IMR-90 (cell line): ENCODE measurements at regions not wholly inside any gene's neighbourhood (a gene's known extent, or its start where the extent isn't known, plus 50 kb on each side); places are given as distances from the start of the nearest gene placed in this dataset.

Source experiments
- ATAC-seq: fragments of 200-7000 bp; cut with Tn5 transposase; 2 replicates; pipeline ENCODE4 v1.9.1; 2020; ENCODE audit warnings: low read depth, mild to moderate bottlenecking, moderate library complexity
- BruUV-seq: library from RNA; stranded (reverse); fragments of 400-500 nt; replicated peaks from 2 replicates; lab custom pipeline; 2021; lab: Mats Ljungman, UMichigan
- CTCF ChIA-PET: fragments of 300-600 bp; formaldehyde crosslinking; extraction: SDS; loops from one replicate; lab custom pipeline; 2021; ENCODE audit warnings: antibody characterized with exemption; lab: Yijun Ruan, JAX
- POLR2A ChIA-PET: fragments of 300-600 bp; sonication (Branson Sonifier 250); formaldehyde crosslinking; loops from one replicate; lab custom pipeline; 2022; ENCODE audit warnings: antibody characterized with exemption; ENCODE audit not compliant: unreplicated experiment; lab: Charles Lee
- DNase-seq: peaks from one replicate; pipeline ENCODE4 v3.0.0; 2013
- H2AFZ ChIP-seq: replicated peaks from 2 replicates; pipeline ENCODE3; 2013; ENCODE audit warnings: low read length, mild to moderate bottlenecking; ENCODE audit not compliant: poor library complexity
- H2AK5ac ChIP-seq: 2 replicates; pipeline ENCODE4 v1.6.1; 2013; ENCODE audit warnings: low read depth, low read length, inconsistent platforms
- H2AK9ac ChIP-seq: replicated peaks from 2 replicates; pipeline ENCODE3; 2013; ENCODE audit warnings: mild to moderate bottlenecking, low read depth, low read length, moderate library complexity; ENCODE audit not compliant: poor library complexity
- H2BK120ac ChIP-seq: 2 replicates; pipeline ENCODE4 v1.6.1; 2013; ENCODE audit warnings: low read depth, low read length, inconsistent platforms
- H2BK15ac ChIP-seq: 3 replicates; pipeline ENCODE4 v1.6.1; 2013; ENCODE audit warnings: low read depth, low read length, inconsistent platforms
- H2BK20ac ChIP-seq: 2 replicates; pipeline ENCODE4 v1.6.1; 2013; ENCODE audit warnings: low read depth, mild to moderate bottlenecking, inconsistent platforms, low read length, moderate library complexity
- H2BK5ac ChIP-seq: 2 replicates; pipeline ENCODE4 v1.6.1; 2013; ENCODE audit warnings: mild to moderate bottlenecking, low read depth, low read length, inconsistent platforms; ENCODE audit not compliant: poor library complexity, severe bottlenecking
- H3K14ac ChIP-seq: replicated peaks from 2 replicates; pipeline ENCODE4 v1.6.1; 2013; ENCODE audit warnings: low read depth, low read length, inconsistent platforms
- H3K18ac ChIP-seq: 2 replicates; pipeline ENCODE4 v1.6.1; 2013; ENCODE audit warnings: low read depth, low read length, control low read depth
- H3K23ac ChIP-seq: 2 replicates; pipeline ENCODE4 v1.6.1; 2013; ENCODE audit warnings: low read depth, low read length, inconsistent platforms
- H3K27ac ChIP-seq: 2 replicates; pipeline ENCODE4 v1.5.1; 2013; ENCODE audit warnings: mild to moderate bottlenecking, control low read depth, low read length; ENCODE audit not compliant: insufficient read depth
- H3K27me3 ChIP-seq: 2 replicates; pipeline ENCODE4 v1.6.1; 2013; ENCODE audit warnings: low read length; ENCODE audit not compliant: control insufficient read depth, insufficient read depth
- H3K36me3 ChIP-seq: 2 replicates; pipeline ENCODE4 v1.6.1; 2013; ENCODE audit warnings: low read length, mixed read lengths; ENCODE audit not compliant: control insufficient read depth, insufficient read depth
- H3K4ac ChIP-seq: 2 replicates; pipeline ENCODE4 v1.6.1; 2013; ENCODE audit warnings: low read depth, low read length, inconsistent platforms
- H3K4me1 ChIP-seq: 2 replicates; pipeline ENCODE4 v1.6.1; 2013; ENCODE audit warnings: low read length, mixed read lengths; ENCODE audit not compliant: control insufficient read depth, insufficient read depth
- H3K4me2 ChIP-seq: 2 replicates; pipeline ENCODE4 v1.6.1; 2013; ENCODE audit warnings: low read depth, mild to moderate bottlenecking, control low read depth, low read length, moderate library complexity
- H3K4me3 ChIP-seq: 2 replicates; pipeline ENCODE4 v1.5.1; 2013; ENCODE audit warnings: low read depth, mild to moderate bottlenecking, control low read depth, low read length, moderate library complexity; ENCODE audit not compliant: insufficient read depth
- H3K56ac ChIP-seq: 2 replicates; pipeline ENCODE4 v1.6.1; 2013; ENCODE audit warnings: low read length, inconsistent platforms; ENCODE audit not compliant: insufficient read depth; ENCODE audit errors: extremely low read depth
- H3K79me1 ChIP-seq, 2 experiments: 2 replicates each; pipeline ENCODE4 v1.6.1; 2013; ENCODE audit warnings: low read length in 2 of 2, inconsistent platforms in 1 of 2, low read depth in 1 of 2
- H3K9ac ChIP-seq: 2 replicates; pipeline ENCODE4 v1.6.1; 2013; ENCODE audit warnings: low read depth, low read length, control low read depth
- H3K9me1 ChIP-seq: 2 replicates; pipeline ENCODE4 v1.6.1; 2013; ENCODE audit warnings: low read length, inconsistent platforms; ENCODE audit not compliant: insufficient read depth
- H3K9me3 ChIP-seq: 2 replicates; pipeline ENCODE4 v1.6.1; 2013; ENCODE audit warnings: low read length; ENCODE audit not compliant: control insufficient read depth, insufficient read depth
- H4K20me1 ChIP-seq: 2 replicates; pipeline ENCODE4 v1.6.1; 2013; ENCODE audit warnings: low read length, inconsistent platforms; ENCODE audit not compliant: insufficient read depth
- H4K5ac ChIP-seq: 2 replicates; pipeline ENCODE4 v1.6.1; 2013; ENCODE audit warnings: mild to moderate bottlenecking, low read depth, low read length, control low read depth
- H4K8ac ChIP-seq, 2 experiments: 2 replicates each; pipeline ENCODE4 v1.6.1; 2013; ENCODE audit warnings: low read depth in 2 of 2, low read length in 2 of 2, control low read depth in 1 of 2, inconsistent platforms in 1 of 2
- H4K91ac ChIP-seq: 2 replicates; pipeline ENCODE4 v1.6.1; 2013; ENCODE audit warnings: low read depth, low read length, inconsistent platforms; ENCODE audit not compliant: insufficient read depth
- BHLHE40 ChIP-seq: fragments of 150-350 bp; IDR thresholded peaks from 2 replicates; pipeline ENCODE4 v1.6.1; 2016; ENCODE audit warnings: mild to moderate bottlenecking, low read depth, low read length
- CEBPB ChIP-seq: IDR thresholded peaks from 2 replicates; pipeline ENCODE4 v1.6.1; 2012; ENCODE audit warnings: low read depth, low read length, improper control_type of control experiment
- CHD1 ChIP-seq: IDR thresholded peaks from 2 replicates; pipeline ENCODE4 v1.6.1; 2012; ENCODE audit warnings: low read depth, low read length, improper control_type of control experiment
- ELK1 ChIP-seq: fragments of 150-350 bp; IDR thresholded peaks from 2 replicates; pipeline ENCODE4 v1.6.1; 2016; ENCODE audit warnings: low read depth, mild to moderate bottlenecking, low read length, moderate library complexity, borderline replicate concordance
- FOS ChIP-seq: fragments of 150-350 bp; IDR thresholded peaks from 2 replicates; pipeline ENCODE4 v1.6.1; 2016; ENCODE audit warnings: low read depth, low read length
- MAFK ChIP-seq: IDR thresholded peaks from 2 replicates; pipeline ENCODE4 v1.6.1; 2012; ENCODE audit warnings: low read depth, low read length, improper control_type of control experiment
- MAZ ChIP-seq: IDR thresholded peaks from 2 replicates; pipeline ENCODE4 v1.6.1; 2012; ENCODE audit warnings: low read depth, mild to moderate bottlenecking, low read length, improper control_type of control experiment, moderate library complexity, borderline replicate concordance
- MXI1 ChIP-seq: IDR thresholded peaks from 2 replicates; pipeline ENCODE4 v1.6.1; 2012; ENCODE audit warnings: low read depth, mild to moderate bottlenecking, low read length, moderate library complexity, borderline replicate concordance
- NFE2L2 ChIP-seq: fragments of 150-350 bp; IDR thresholded peaks from 2 replicates; pipeline ENCODE4 v1.6.1; 2016; ENCODE audit warnings: low read depth, mild to moderate bottlenecking, low read length
- POLR2A ChIP-seq: IDR thresholded peaks from 2 replicates; pipeline ENCODE4 v1.6.1; 2012; ENCODE audit warnings: mild to moderate bottlenecking, low read depth, low read length
- RAD21 ChIP-seq: IDR thresholded peaks from 2 replicates; pipeline ENCODE4 v1.6.1; 2012; ENCODE audit warnings: low read length, improper control_type of control experiment
- RCOR1 ChIP-seq: IDR thresholded peaks from 2 replicates; pipeline ENCODE4 v1.6.1; 2012; ENCODE audit warnings: mild to moderate bottlenecking, low read length, improper control_type of control experiment; ENCODE audit not compliant: insufficient replicate concordance
- RFX5 ChIP-seq: IDR thresholded peaks from 2 replicates; pipeline ENCODE4 v1.8.0; 2012; ENCODE audit warnings: low read depth, mild to moderate bottlenecking, low read length, moderate library complexity
- SMC3 ChIP-seq: fragments of 150-350 bp; IDR thresholded peaks from 2 replicates; pipeline ENCODE4 v1.6.1; 2016; ENCODE audit warnings: low read depth, mild to moderate bottlenecking, antibody characterized with exemption, low read length, moderate library complexity
- WGBS, 2 experiments: methylation state at CpG; one replicate each; pipeline versions ENCODE4 v1.1.5 to v1.1.7; 2013; ENCODE audit warnings: missing lambda C conversion rate in 2 of 2; ENCODE audit not compliant: insufficient read length in 1 of 2; ENCODE audit errors: extremely low coverage in 2 of 2; 5-methylcytosine and 5-hydroxymethylcytosine counted together
- dilution Hi-C: fragments of 300-500 bp; cut with HindIII; formaldehyde crosslinking; loops from one replicate; pipeline ENCODE4 v1.14.3; 2018; ENCODE audit warnings: low sequenced_read_pairs; ENCODE audit not compliant: unreplicated experiment
- in situ Hi-C: fragments of 300-500 bp; cut with MboI; formaldehyde crosslinking; loops from 3 replicates; pipeline ENCODE4 v1.14.3; 2019; ENCODE audit warnings: low sequenced_read_pairs, inconsistent platforms, mixed read lengths
- intact Hi-C: fragments of 100-400 bp; cut with micrococcal nuclease; formaldehyde crosslinking; loops from 2 replicates; pipeline ENCODE4 v1.10.0; 2022
- TF ChIP-seq, protein P1 (sequence below): conservative IDR thresholded peaks from 2 replicates; pipeline ENCODE4 v1.5.1; 2012; ENCODE audit warnings: mild to moderate bottlenecking, low read depth, low read length, improper control_type of control experiment
- TF ChIP-seq, protein P2 (sequence below): fragments of 150-350 bp; IDR thresholded peaks from 2 replicates; pipeline ENCODE4 v1.6.1; 2017; ENCODE audit warnings: mild to moderate bottlenecking, antibody characterized with exemption, low read length, low read depth

GRCh38 chr2:61639721-61640120, 101.6 kb upstream of the XPO1 start:
- Histone ChIP-seq H2AK9ac (no peak overlapping the region), H3K9me1 (no peaks in the 10 kb centered on the region), H2BK5ac (peak overlapping the region; percentile 61), H3K27me3 (no peaks in the 10 kb centered on the region), H3K4me3 (no peak overlapping the region), H2AFZ (no peak overlapping the region), H3K4me2 (no peak overlapping the region), H3K27ac (no peak overlapping the region), H2BK15ac (0 out of 3 replicates have a peak overlapping the region, but pooled peaks have one; percentile 21), H3K79me1 (no peaks in the 10 kb centered on the region), H2BK20ac (peak overlapping the region; percentile 84; the same call in 1 of the 2 replicates), H4K91ac (no peak overlapping the region; the same call in 1 of the 2 replicates), H3K18ac (peak overlapping the region; percentile 93; the same call in 1 of the 2 replicates), H3K23ac (no peak overlapping the region), H4K20me1 (no peaks in the 10 kb centered on the region), H4K5ac (peak overlapping the region; percentile 95; the same call in 1 of the 2 replicates), H2BK120ac (peak overlapping the region; percentile 83; the same call in 1 of the 2 replicates), H3K4me1 (peaks cover 10% of the 10 kb centered on the region), H3K4ac (peak overlapping the region; percentile 78; the same call in 1 of the 2 replicates), H3K56ac (no peak overlapping the region), H3K9me3 (no peaks in the 10 kb centered on the region), H2AK5ac (peak overlapping the region; percentile 3; the same call in 1 of the 2 replicates), H3K36me3 (no peaks in the 10 kb centered on the region), H3K14ac (peak overlapping the region; percentile 1; the same call in 1 of the 2 replicates), H4K8ac (peak overlapping the region; percentile 30 to 41; a peak in 3 of 4 replicates), H3K9ac (no peak overlapping the region)
- CTCF ChIA-PET: no interaction called here
- POLR2A ChIA-PET: no interaction called here
- no peak for TF ChIP-seq RAD21
- no peak for TF ChIP-seq MXI1
- TF ChIP-seq, protein P1, sequence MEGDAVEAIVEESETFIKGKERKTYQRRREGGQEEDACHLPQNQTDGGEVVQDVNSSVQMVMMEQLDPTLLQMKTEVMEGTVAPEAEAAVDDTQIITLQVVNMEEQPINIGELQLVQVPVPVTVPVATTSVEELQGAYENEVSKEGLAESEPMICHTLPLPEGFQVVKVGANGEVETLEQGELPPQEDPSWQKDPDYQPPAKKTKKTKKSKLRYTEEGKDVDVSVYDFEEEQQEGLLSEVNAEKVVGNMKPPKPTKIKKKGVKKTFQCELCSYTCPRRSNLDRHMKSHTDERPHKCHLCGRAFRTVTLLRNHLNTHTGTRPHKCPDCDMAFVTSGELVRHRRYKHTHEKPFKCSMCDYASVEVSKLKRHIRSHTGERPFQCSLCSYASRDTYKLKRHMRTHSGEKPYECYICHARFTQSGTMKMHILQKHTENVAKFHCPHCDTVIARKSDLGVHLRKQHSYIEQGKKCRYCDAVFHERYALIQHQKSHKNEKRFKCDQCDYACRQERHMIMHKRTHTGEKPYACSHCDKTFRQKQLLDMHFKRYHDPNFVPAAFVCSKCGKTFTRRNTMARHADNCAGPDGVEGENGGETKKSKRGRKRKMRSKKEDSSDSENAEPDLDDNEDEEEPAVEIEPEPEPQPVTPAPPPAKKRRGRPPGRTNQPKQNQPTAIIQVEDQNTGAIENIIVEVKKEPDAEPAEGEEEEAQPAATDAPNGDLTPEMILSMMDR: no peak
- no peak for TF ChIP-seq CHD1
- no peak for TF ChIP-seq CEBPB
- no peak for TF ChIP-seq MAZ
- no peak for TF ChIP-seq MAFK
- TF ChIP-seq RCOR1: no peak
- TF ChIP-seq POLR2A: no peak
- no peak for TF ChIP-seq SMC3
- TF ChIP-seq NFE2L2: no peak
- TF ChIP-seq ELK1: no peak
- no peak for TF ChIP-seq FOS
- TF ChIP-seq BHLHE40: no peak
- TF ChIP-seq, protein P2, sequence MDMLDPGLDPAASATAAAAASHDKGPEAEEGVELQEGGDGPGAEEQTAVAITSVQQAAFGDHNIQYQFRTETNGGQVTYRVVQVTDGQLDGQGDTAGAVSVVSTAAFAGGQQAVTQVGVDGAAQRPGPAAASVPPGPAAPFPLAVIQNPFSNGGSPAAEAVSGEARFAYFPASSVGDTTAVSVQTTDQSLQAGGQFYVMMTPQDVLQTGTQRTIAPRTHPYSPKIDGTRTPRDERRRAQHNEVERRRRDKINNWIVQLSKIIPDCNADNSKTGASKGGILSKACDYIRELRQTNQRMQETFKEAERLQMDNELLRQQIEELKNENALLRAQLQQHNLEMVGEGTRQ: no peak
- no peak for TF ChIP-seq RFX5
- ATAC-seq (no peak), DNase-seq (no peak)
- in situ Hi-C loops: no loop called here
- dilution Hi-C loops: no loop called here
- BruUV-seq: no TSS peak
- intact Hi-C loops: loop anchor here (5.0 kb wide), 1 partner anchor 102 kb away; the partner anchor contains the start of gene XPO1
- WGBS, 2 experiments: 87% methylated on average over 3 of the region's 9 CpGs; no CpG with 5 or more reads in 1 of the 2 experiments
